GM23248 (cell line): ENCODE measurements at regions not wholly inside any gene's neighbourhood (a gene's known extent, or its start where the extent isn't known, plus 50 kb on each side); places are given as distances from the start of the nearest gene placed in this dataset.

ENCODE experiments used
- DNase-seq: peaks from one replicate; pipeline ENCODE4 v3.0.0-alpha.2; 2015
- H2AFZ ChIP-seq: fragments of 200-600 bp; sonication (generic); 2 replicates; pipeline ENCODE4 v1.6.1; 2016; ENCODE audit warnings: antibody characterized with exemption
- H3F3A ChIP-seq: fragments of 200-600 bp; sonication (generic); 2 replicates; pipeline ENCODE4 v1.6.1; 2016; ENCODE audit warnings: mild to moderate bottlenecking, antibody characterized with exemption, mixed run types; ENCODE audit not compliant: insufficient read depth
- H3K27ac ChIP-seq: fragments of 200-600 bp; sonication (generic); 2 replicates; pipeline ENCODE4 v1.5.1; 2016; ENCODE audit warnings: mild to moderate bottlenecking
- H3K27me3 ChIP-seq: fragments of 200-600 bp; sonication (generic); replicated peaks from 2 replicates; pipeline ENCODE4 v1.6.1; 2016; ENCODE audit warnings: mild to moderate bottlenecking; ENCODE audit not compliant: insufficient read depth
- H3K36me3 ChIP-seq: fragments of 200-600 bp; sonication (generic); 2 replicates; pipeline ENCODE4 v1.6.1; 2016; ENCODE audit warnings: low read depth, mild to moderate bottlenecking
- H3K4me1 ChIP-seq: fragments of 200-600 bp; sonication (generic); 2 replicates; pipeline ENCODE4 v1.6.1; 2016; ENCODE audit warnings: mild to moderate bottlenecking; ENCODE audit not compliant: insufficient read depth
- H3K4me2 ChIP-seq: fragments of 200-600 bp; sonication (generic); one replicate; pipeline ENCODE4 v1.6.1; 2016; ENCODE audit warnings: mild to moderate bottlenecking; ENCODE audit not compliant: unreplicated experiment
- H3K4me3 ChIP-seq: fragments of 200-600 bp; sonication (generic); 2 replicates; pipeline ENCODE4 v1.5.1; 2016; ENCODE audit warnings: mild to moderate bottlenecking
- H3K79me2 ChIP-seq: fragments of 200-600 bp; sonication (generic); 2 replicates; pipeline ENCODE4 v1.6.1; 2016; ENCODE audit warnings: mild to moderate bottlenecking; ENCODE audit not compliant: insufficient read depth
- H3K9ac ChIP-seq: fragments of 200-600 bp; sonication (generic); 2 replicates; pipeline ENCODE4 v1.6.1; 2016; ENCODE audit warnings: mild to moderate bottlenecking
- H3K9me2 ChIP-seq: fragments of 200-600 bp; sonication (generic); 2 replicates; pipeline ENCODE4 v1.6.1; 2016; ENCODE audit warnings: mixed run types, mild to moderate bottlenecking, moderate library complexity; ENCODE audit not compliant: insufficient read depth
- H3K9me3 ChIP-seq: fragments of 200-600 bp; sonication (generic); one replicate; pipeline ENCODE4 v1.6.1; 2017; ENCODE audit warnings: low read depth
- H4K20me1 ChIP-seq: fragments of 200-600 bp; sonication (generic); 2 replicates; pipeline ENCODE4 v1.6.0; 2016; ENCODE audit not compliant: insufficient read depth
- EZH2 ChIP-seq: fragments of 200-600 bp; sonication (generic); IDR thresholded peaks from 2 replicates; pipeline ENCODE4 v1.6.1; 2018; ENCODE audit warnings: antibody characterized with exemption, mild to moderate bottlenecking; ENCODE audit not compliant: insufficient read depth, poor library complexity, severe bottlenecking
- EZH2phosphoT487 ChIP-seq: fragments of 200-600 bp; sonication (generic); IDR thresholded peaks from 2 replicates; pipeline ENCODE4 v1.6.1; 2018; ENCODE audit warnings: antibody characterized with exemption, moderate library complexity, mild to moderate bottlenecking, low read depth; ENCODE audit not compliant: insufficient read depth
- WGBS, 2 experiments: methylation state at CpG; one replicate each; pipeline ENCODE4 v1.1.6; 2015 to 2017; ENCODE audit warnings: low lambda C conversion rate in 2 of 2, low coverage in 1 of 2; ENCODE audit errors: missing lambda C conversion rate in 2 of 2; 5-methylcytosine and 5-hydroxymethylcytosine counted together
- in situ Hi-C: fragments of 300-500 bp; cut with MboI; formaldehyde crosslinking; loops from 2 replicates; pipeline ENCODE4 v1.15.0; 2020

GRCh38 chr16:73364413-73364812, 316.5 kb upstream of the ZFHX3 start:
- no peak for TF ChIP-seq EZH2
- TF ChIP-seq EZH2phosphoT487: no peak

GRCh38 chr16:73361061-73361460, 313.1 kb upstream of the ZFHX3 start:
- 56 to 67% methylated on average over 9 of the region's 9 CpGs for WGBS, 2 experiments
- no peak for TF ChIP-seq EZH2
- no peak for TF ChIP-seq EZH2phosphoT487

More at GRCh38 chr16:73364413-73364812, 316.5 kb upstream of the ZFHX3 start:
- WGBS, 2 experiments: 10 to 12% methylated on average over 6 of the region's 6 CpGs
- H4K20me1 ChIP-seq: no peaks in the 10 kb centered on the region
- no peak for DNase-seq
- H3K79me2 ChIP-seq: no peaks in the 10 kb centered on the region
- no peak overlapping the region for H2AFZ ChIP-seq
- no peak overlapping the region for H3K9ac ChIP-seq
- H3K9me3 ChIP-seq: no peaks in the 10 kb centered on the region
- no peaks in the 10 kb centered on the region for H3K36me3 ChIP-seq
- H3F3A ChIP-seq: no peaks in the 10 kb centered on the region
- H3K27ac ChIP-seq: no peak overlapping the region
- no peaks in the 10 kb centered on the region for H3K9me2 ChIP-seq
- H3K27me3 ChIP-seq: peaks cover 6% of the 10 kb centered on the region; the same call in 1 of the 2 replicates
- H3K4me3 ChIP-seq: no peak overlapping the region
- H3K4me2 ChIP-seq: no peak overlapping the region
- no peaks in the 10 kb centered on the region for H3K4me1 ChIP-seq
- in situ Hi-C loops: no loop called here

GRCh38 chr16:73356401-73357079, 308.6 kb upstream of the ZFHX3 start:
- Histone ChIP-seq H3K4me3 (no peak overlapping the region), H3K27ac (no peak overlapping the region), H3K4me1 (no peaks in the 10 kb centered on the region), H3K27me3 (peaks cover 16% of the 10 kb centered on the region), H3K4me2 (no peak overlapping the region), H2AFZ (no peak overlapping the region), H3F3A (no peaks in the 10 kb centered on the region), H3K79me2 (no peaks in the 10 kb centered on the region), H3K9me2 (no peaks in the 10 kb centered on the region), H4K20me1 (no peaks in the 10 kb centered on the region), H3K9ac (no peak overlapping the region), H3K36me3 (no peaks in the 10 kb centered on the region), H3K9me3 (no peaks in the 10 kb centered on the region)
- DNase-seq: no peak
- TF ChIP-seq EZH2phosphoT487 (no peak), EZH2 (no peak)
- 48 to 49% methylated on average over 13 of the region's 13 CpGs for WGBS, 2 experiments
- in situ Hi-C loops: no loop called here

More at GRCh38 chr16:73361061-73361460, 313.1 kb upstream of the ZFHX3 start:
- Histone ChIP-seq H4K20me1 (no peaks in the 10 kb centered on the region), H3K9me2 (no peaks in the 10 kb centered on the region), H3K27ac (no peak overlapping the region), H3K4me3 (no peak overlapping the region), H3K4me2 (no peak overlapping the region), H3K9me3 (no peaks in the 10 kb centered on the region), H3K4me1 (no peaks in the 10 kb centered on the region), H3F3A (no peaks in the 10 kb centered on the region), H3K79me2 (no peaks in the 10 kb centered on the region), H3K36me3 (no peaks in the 10 kb centered on the region), H3K27me3 (no peaks in the 10 kb centered on the region; the same call in 1 of the 2 replicates), H2AFZ (no peak overlapping the region), H3K9ac (no peak overlapping the region)
- in situ Hi-C loops: no loop called here
- no peak for DNase-seq

- Histone ChIP-seq H3K4me2 (no peak overlapping the region), H3K4me1 (no peaks in the 10 kb centered on the region), H3K27me3 (peaks cover 19% of the 10 kb centered on the region), H4K20me1 (no peaks in the 10 kb centered on the region), H3K79me2 (no peaks in the 10 kb centered on the region), H2AFZ (no peak overlapping the region), H3K4me3 (no peak overlapping the region), H3K9ac (no peak overlapping the region), H3K9me3 (no peaks in the 10 kb centered on the region), H3K27ac (no peak overlapping the region), H3K36me3 (no peaks in the 10 kb centered on the region), H3K9me2 (no peaks in the 10 kb centered on the region), H3F3A (no peaks in the 10 kb centered on the region)
- WGBS, 2 experiments: 62 to 65% methylated on average over 10 of the region's 10 CpGs
- in situ Hi-C loops: no loop called here
- no peak for TF ChIP-seq EZH2phosphoT487
- no peak for TF ChIP-seq EZH2
- no peak for DNase-seq
These were observed 308.1 kb upstream of the ZFHX3 start for GRCh38 chr16:73355981-73356380.
